HCT116 (cell line): ENCODE measurements at regions not wholly inside any gene's neighbourhood (a gene's known extent, or its start where the extent isn't known, plus 50 kb on each side); places are given as distances from the start of the nearest gene placed in this dataset.

Experiments used
- ATAC-seq: fragments of 200-7000 bp; cut with Tn5 transposase; 2 replicates; pipeline ENCODE4 v1.9.1; 2020; ENCODE audit warnings: mild to moderate bottlenecking, moderate library complexity
- BruUV-seq: library from RNA; stranded (reverse); fragments of 400-500 nt; replicated peaks from 2 replicates; lab custom pipeline; 2021; lab: Mats Ljungman, UMichigan
- CTCF ChIA-PET: fragments of 300-600 bp; sonication (Branson Sonifier 250); formaldehyde crosslinking; loops from one replicate; lab custom pipeline; 2021; ENCODE audit warnings: antibody characterized with exemption; lab: Charles Lee
- POLR2A ChIA-PET: fragments of 300-600, 350-600 bp; sonication (Branson Sonifier 250); formaldehyde crosslinking; loops from one replicate; lab custom pipeline; 2021; ENCODE audit warnings: antibody characterized with exemption; lab: Charles Lee
- RAD21 ChIA-PET, 2 experiments: fragments of 300-600 bp; sonication (Branson Sonifier 250); formaldehyde crosslinking; loops; one replicate each; lab custom pipeline; 2023; ENCODE audit warnings: low total read pairs in 2 of 2; ENCODE audit not compliant: uncharacterized antibody in 2 of 2, unreplicated experiment in 2 of 2, low non-redundant PET in 1 of 2; lab: Charles Lee
- DNase-seq: peaks from one replicate; pipeline ENCODE4 v3.0.0-alpha.2; 2010; ENCODE audit warnings: low read depth, low spot score
- H2AFZ ChIP-seq: fragments of 200-600 bp; shearing (Covaris generic), sonication (generic); 2 replicates; pipeline ENCODE4 v1.6.1; 2017; ENCODE audit warnings: low read depth, mixed run types, mixed read lengths, antibody characterized with exemption, low read length; ENCODE audit not compliant: poor library complexity, severe bottlenecking
- H3K27ac ChIP-seq: 2 replicates; pipeline ENCODE4 v1.5.1; 2012; ENCODE audit warnings: low read depth, low read length
- H3K27me3 ChIP-seq: fragments of 200-600 bp; sonication (generic); 2 replicates; pipeline ENCODE4 v1.6.1; 2016; ENCODE audit warnings: mixed run types, low read length, mixed read lengths; ENCODE audit not compliant: insufficient read depth
- H3K36me3 ChIP-seq, 2 experiments: fragments of 200-500 bp in 1 of 2; fragments of 200-600 bp in 1 of 2; sonication (Bioruptor generic) in 1 of 2; sonication (generic) in 1 of 2; 2 replicates each; pipeline versions ENCODE4 v1.5.1 to v1.6.1; 2014 to 2016; ENCODE audit warnings: low read length in 2 of 2, inconsistent platforms in 1 of 2, mixed read lengths in 1 of 2, mixed run types in 1 of 2; ENCODE audit not compliant: insufficient read depth in 2 of 2, control insufficient read depth in 1 of 2
- H3K4me1 ChIP-seq, 2 experiments: fragments of 200-600 bp in 1 of 2; sonication (generic) in 1 of 2; 2 replicates each; pipeline versions ENCODE4 v1.5.1 to v1.6.1; 2012 to 2017; ENCODE audit warnings: low read length in 2 of 2, inconsistent platforms in 1 of 2, mild to moderate bottlenecking in 1 of 2, mixed read lengths in 1 of 2, mixed run types in 1 of 2, moderate library complexity in 1 of 2; ENCODE audit not compliant: insufficient read depth in 2 of 2, control insufficient read depth in 1 of 2
- H3K4me2 ChIP-seq: fragments of 200-600 bp; sonication (generic); 2 replicates; pipeline ENCODE4 v1.6.1; 2017; ENCODE audit warnings: mixed run types, low read length, mixed read lengths
- H3K4me3 ChIP-seq, 2 experiments: fragments of 200-600 bp in 1 of 2; sonication (generic) in 1 of 2; replicated peaks in 1 of 2; 2 replicates each; pipeline ENCODE4 v1.5.1; 2011 to 2016; ENCODE audit warnings: low read length in 2 of 2, control low read depth in 1 of 2, low read depth in 1 of 2, mild to moderate bottlenecking in 1 of 2, mixed read lengths in 1 of 2, mixed run types in 1 of 2
- H3K79me2 ChIP-seq: fragments of 200-600 bp; sonication (generic); 2 replicates; pipeline ENCODE4 v1.6.1; 2017; ENCODE audit warnings: mild to moderate bottlenecking, mixed run types, low read length, moderate library complexity, mixed read lengths; ENCODE audit not compliant: insufficient read depth
- H3K9ac ChIP-seq: fragments of 200-600 bp; sonication (generic); 2 replicates; pipeline ENCODE4 v1.6.1; 2016; ENCODE audit warnings: low read length, mixed read lengths
- H3K9me2 ChIP-seq: fragments of 200-600 bp; sonication (generic), shearing (Covaris generic); 2 replicates; pipeline ENCODE4 v1.6.1; 2017; ENCODE audit warnings: mixed run types, mild to moderate bottlenecking, moderate library complexity; ENCODE audit not compliant: insufficient read depth
- H3K9me3 ChIP-seq, 2 experiments: fragments of 200-500 bp in 1 of 2; fragments of 200-600 bp in 1 of 2; sonication (Bioruptor generic) in 1 of 2; sonication (generic) in 1 of 2; 2 replicates each; pipeline ENCODE4 v1.6.1; 2014 to 2017; ENCODE audit warnings: low read length in 2 of 2, mixed read lengths in 2 of 2, inconsistent platforms in 1 of 2, low read depth in 1 of 2, mild to moderate bottlenecking in 1 of 2, mixed run types in 1 of 2, moderate library complexity in 1 of 2; ENCODE audit not compliant: control insufficient read depth in 1 of 2, insufficient read depth in 1 of 2
- H4K20me1 ChIP-seq: fragments of 200-600 bp; sonication (generic), shearing (Covaris generic); 2 replicates; pipeline ENCODE4 v1.6.1; 2017; ENCODE audit warnings: mixed run types, mild to moderate bottlenecking, moderate library complexity; ENCODE audit not compliant: insufficient read depth
- CBX3 ChIP-seq: IDR thresholded peaks from 2 replicates; pipeline ENCODE4 v1.6.1; 2012; ENCODE audit warnings: low read depth
- CTCF ChIP-seq, 3 experiments: fragments of 200-600 bp in 1 of 3; sonication (generic) in 1 of 3; IDR thresholded peaks in 2 of 3; conservative IDR thresholded peaks in 1 of 3; 2 replicates each; pipeline ENCODE4 v1.5.1; 2012 to 2017; ENCODE audit warnings: low read depth in 2 of 3, low read length in 2 of 3, antibody characterized with exemption in 1 of 3, borderline replicate concordance in 1 of 3, control low read depth in 1 of 3, mild to moderate bottlenecking in 1 of 3, mixed read lengths in 1 of 3, mixed run types in 1 of 3, moderate library complexity in 1 of 3; ENCODE audit not compliant: insufficient read depth in 1 of 3
- EZH2 ChIP-seq: fragments of 200-600 bp; sonication (generic); IDR thresholded peaks from 2 replicates; pipeline ENCODE4 v1.6.1; 2017; ENCODE audit warnings: antibody characterized with exemption, mixed run types
- JUND ChIP-seq: IDR thresholded peaks from 2 replicates; pipeline ENCODE4 v1.6.1; 2012
- POLR2A ChIP-seq: IDR thresholded peaks from 2 replicates; pipeline ENCODE4 v1.7.0; 2011; ENCODE audit warnings: borderline replicate concordance; ENCODE audit not compliant: insufficient read depth, insufficient read length; ENCODE audit errors: extremely low read depth
- POLR2AphosphoS5 ChIP-seq: IDR thresholded peaks from 2 replicates; pipeline ENCODE4 v1.6.1; 2011; ENCODE audit warnings: mild to moderate bottlenecking, low read depth, low read length, moderate library complexity
- RAD21 ChIP-seq: IDR thresholded peaks from 2 replicates; pipeline ENCODE4 v1.6.1; 2012; ENCODE audit warnings: low read depth, mild to moderate bottlenecking
- SP1 ChIP-seq: IDR thresholded peaks from 2 replicates; pipeline ENCODE4 v1.6.1; 2012; ENCODE audit warnings: low read depth
- SRF ChIP-seq: IDR thresholded peaks from 2 replicates; pipeline ENCODE4 v1.6.1; 2012; ENCODE audit warnings: low read depth
- TCF7L2 ChIP-seq: IDR thresholded peaks from 2 replicates; pipeline ENCODE4 v1.7.0; 2011; ENCODE audit warnings: borderline replicate concordance, inconsistent platforms; ENCODE audit not compliant: insufficient read depth, insufficient read length; ENCODE audit errors: extremely low read depth
- YY1 ChIP-seq: IDR thresholded peaks from 2 replicates; pipeline ENCODE4 v1.6.1; 2011; ENCODE audit warnings: low read length, low read depth, moderate library complexity, mild to moderate bottlenecking; ENCODE audit not compliant: insufficient replicate concordance; ENCODE audit errors: extremely low read depth
- ZNF274 ChIP-seq: fragments of 200-500 bp; sonication (Bioruptor generic); IDR thresholded peaks from 2 replicates; pipeline ENCODE4 v1.6.1; 2014; ENCODE audit warnings: mild to moderate bottlenecking, low read depth, low read length, inconsistent platforms
- intact Hi-C: fragments of 100-400 bp; cut with micrococcal nuclease; formaldehyde crosslinking; loops from 2 replicates; pipeline ENCODE4 v1.10.0; 2022

GRCh38 chr2:35081622-35082015 is 1274.0 kb upstream of the CRIM1 start:
- ATAC-seq (no peak), DNase-seq (no peak)
- RAD21 ChIA-PET, result no interaction called here
- Histone ChIP-seq H3K4me3 (no peak overlapping the region), H3K9ac (no peak overlapping the region), H3K36me3 (no peaks in the 10 kb centered on the region), H3K27me3 (no peaks in the 10 kb centered on the region), H3K79me2 (no peaks in the 10 kb centered on the region), H2AFZ (no peak overlapping the region), H3K4me1 (no peaks in the 10 kb centered on the region), H3K27ac (no peak overlapping the region), H4K20me1 (no peaks in the 10 kb centered on the region), H3K4me2 (no peak overlapping the region), H3K9me3 (peaks cover 9 to 12% of the 10 kb centered on the region in 2 experiments; a peak in 3 of 4 replicates), H3K9me2 (no peaks in the 10 kb centered on the region)
- intact Hi-C loops, result no loop called here
- TF ChIP-seq SRF (no peak), JUND (no peak), RAD21 (no peak), CTCF (IDR thresholded peaks at IDR 0.05 in 2 of 3, conservative IDR thresholded peaks at IDR 0.05 in 1 of 3; ENCODE audit: borderline replicate concordance in 1 of 3, insufficient read depth in 1 of 3, low read depth in 2 of 3, low read length in 2 of 3) (no peak), YY1 (no peak), POLR2A (no peak), POLR2AphosphoS5 (no peak), ZNF274 (no peak), TCF7L2 (no peak), SP1 (no peak), CBX3 (no peak), EZH2 (no peak)
- no TSS peak for BruUV-seq
- CTCF ChIA-PET, result no interaction called here
- POLR2A ChIA-PET, result no interaction called here
